ENCODE measurements at regions not wholly inside any gene's neighbourhood (a gene's known extent, or its start where the extent isn't known, plus 50 kb on each side); places are given as distances from the start of the nearest gene placed in this dataset.

- TF ChIP-seq POLR2AphosphoS5 (IDR thresholded peaks at IDR 0.05; ENCODE audit: low read depth, low read length) (no peak), MAFK (IDR thresholded peaks at IDR 0.05; ENCODE audit: low read depth, low read length) (no peak)
Measured at GRCh38 chr5:130455175-130455574, 550.9 kb downstream of the CHSY3 start.

Data from H1 (cell line).